IPS-18a (cell line): ENCODE measurements at regions not wholly inside any gene's neighbourhood (a gene's known extent, or its start where the extent isn't known, plus 50 kb on each side); places are given as distances from the start of the nearest gene placed in this dataset.

ENCODE experiments used
- H3K27ac ChIP-seq: one replicate; pipeline ENCODE4 v1.5.1; 2013; ENCODE audit warnings: low read length
- H3K27me3 ChIP-seq: one replicate; pipeline ENCODE4 v1.6.1; 2013; ENCODE audit warnings: mild to moderate bottlenecking, low read length; ENCODE audit not compliant: control insufficient read depth, insufficient read depth
- H3K36me3 ChIP-seq: one replicate; pipeline ENCODE4 v1.6.1; 2013; ENCODE audit warnings: low read depth, low read length; ENCODE audit not compliant: control insufficient read depth
- H3K4me1 ChIP-seq: one replicate; pipeline ENCODE4 v1.6.1; 2013; ENCODE audit warnings: low read depth, low read length; ENCODE audit not compliant: control insufficient read depth
- H3K4me3 ChIP-seq: one replicate; pipeline ENCODE4 v1.5.1; 2013; ENCODE audit warnings: low read length
- H3K9ac ChIP-seq: one replicate; pipeline ENCODE4 v1.6.1; 2013; ENCODE audit warnings: mild to moderate bottlenecking, low read length, moderate library complexity
- H3K9me3 ChIP-seq: one replicate; pipeline ENCODE4 v1.6.1; 2013; ENCODE audit warnings: low read depth, low read length; ENCODE audit not compliant: control insufficient read depth

GRCh38 chr1:238475712-238476111, 585.0 kb upstream of the ZP4 start:
- Histone ChIP-seq H3K4me1 (no peaks in the 10 kb centered on the region), H3K9me3 (no peaks in the 10 kb centered on the region), H3K27me3 (no peaks in the 10 kb centered on the region), H3K27ac (no peak overlapping the region), H3K9ac (no peak overlapping the region), H3K4me3 (no peak overlapping the region), H3K36me3 (no peaks in the 10 kb centered on the region)

- Histone ChIP-seq H3K4me3 (no peak overlapping the region), H3K9me3 (no peaks in the 10 kb centered on the region), H3K27ac (no peak overlapping the region), H3K9ac (no peak overlapping the region), H3K36me3 (no peaks in the 10 kb centered on the region), H3K27me3 (no peaks in the 10 kb centered on the region), H3K4me1 (no peaks in the 10 kb centered on the region)
Observed at GRCh38 chr1:238474263-238474662, 583.5 kb upstream of the ZP4 start.

- H3K9ac ChIP-seq, result no peak overlapping the region
Observed at GRCh38 chr1:238469146-238469631, 578.5 kb upstream of the ZP4 start.

GRCh38 chr1:238468068-238468467, 577.3 kb upstream of the ZP4 start:
- H3K4me3 ChIP-seq, result no peak overlapping the region
- no peaks in the 10 kb centered on the region for H3K27me3 ChIP-seq
- H3K36me3 ChIP-seq, result no peaks in the 10 kb centered on the region
- no peak overlapping the region for H3K27ac ChIP-seq
- H3K4me1 ChIP-seq, result no peaks in the 10 kb centered on the region
- H3K9me3 ChIP-seq, result no peaks in the 10 kb centered on the region
- no peak overlapping the region for H3K9ac ChIP-seq

More at GRCh38 chr1:238469146-238469631, 578.5 kb upstream of the ZP4 start:
- no peaks in the 10 kb centered on the region for H3K4me1 ChIP-seq
- no peak overlapping the region for H3K27ac ChIP-seq
- no peaks in the 10 kb centered on the region for H3K9me3 ChIP-seq
- no peak overlapping the region for H3K4me3 ChIP-seq
- no peaks in the 10 kb centered on the region for H3K27me3 ChIP-seq
- H3K36me3 ChIP-seq, result no peaks in the 10 kb centered on the region

- no peaks in the 10 kb centered on the region for H3K9me3 ChIP-seq
- no peak overlapping the region for H3K27ac ChIP-seq
- no peaks in the 10 kb centered on the region for H3K36me3 ChIP-seq
- no peak overlapping the region for H3K9ac ChIP-seq
- H3K27me3 ChIP-seq, result no peaks in the 10 kb centered on the region
- no peak overlapping the region for H3K4me3 ChIP-seq
- H3K4me1 ChIP-seq, result no peaks in the 10 kb centered on the region
Observed at GRCh38 chr1:238466459-238466858, 575.7 kb upstream of the ZP4 start.

GRCh38 chr1:238465449-238465848, 574.7 kb upstream of the ZP4 start:
- no peaks in the 10 kb centered on the region for H3K4me1 ChIP-seq
- no peaks in the 10 kb centered on the region for H3K9me3 ChIP-seq
- H3K27me3 ChIP-seq, result no peaks in the 10 kb centered on the region
- H3K36me3 ChIP-seq, result no peaks in the 10 kb centered on the region
- H3K4me3 ChIP-seq, result no peak overlapping the region
- no peak overlapping the region for H3K27ac ChIP-seq
- H3K9ac ChIP-seq, result no peak overlapping the region

GRCh38 chr1:238458899-238459298, 568.2 kb upstream of the ZP4 start:
- Histone ChIP-seq H3K9ac (no peak overlapping the region), H3K9me3 (no peaks in the 10 kb centered on the region), H3K4me3 (no peak overlapping the region), H3K4me1 (peaks cover 9% of the 10 kb centered on the region), H3K36me3 (no peaks in the 10 kb centered on the region), H3K27ac (no peak overlapping the region), H3K27me3 (no peaks in the 10 kb centered on the region)

GRCh38 chr1:238457610-238458009, 566.9 kb upstream of the ZP4 start:
- H3K36me3 ChIP-seq, result no peaks in the 10 kb centered on the region
- H3K27me3 ChIP-seq, result no peaks in the 10 kb centered on the region
- H3K9me3 ChIP-seq, result no peaks in the 10 kb centered on the region
- H3K27ac ChIP-seq, result no peak overlapping the region
- H3K4me1 ChIP-seq, result peaks cover 9% of the 10 kb centered on the region
- no peak overlapping the region for H3K9ac ChIP-seq
- no peak overlapping the region for H3K4me3 ChIP-seq

GRCh38 chr1:238451781-238452310, 561.1 kb upstream of the ZP4 start:
- no peak overlapping the region for H3K27ac ChIP-seq

GRCh38 chr1:238450976-238451375, 560.3 kb upstream of the ZP4 start:
- Histone ChIP-seq H3K9me3 (no peaks in the 10 kb centered on the region), H3K27me3 (no peaks in the 10 kb centered on the region), H3K36me3 (no peaks in the 10 kb centered on the region), H3K9ac (no peak overlapping the region), H3K4me1 (no peaks in the 10 kb centered on the region), H3K4me3 (no peak overlapping the region), H3K27ac (no peak overlapping the region)

More at GRCh38 chr1:238451781-238452310, 561.1 kb upstream of the ZP4 start:
- no peak overlapping the region for H3K9ac ChIP-seq
- H3K36me3 ChIP-seq, result no peaks in the 10 kb centered on the region
- no peaks in the 10 kb centered on the region for H3K9me3 ChIP-seq
- H3K27me3 ChIP-seq, result no peaks in the 10 kb centered on the region
- no peak overlapping the region for H3K4me3 ChIP-seq
- H3K4me1 ChIP-seq, result no peaks in the 10 kb centered on the region

GRCh38 chr1:238443687-238444086, 553.0 kb upstream of the ZP4 start:
- Histone ChIP-seq H3K9me3 (no peaks in the 10 kb centered on the region), H3K36me3 (no peaks in the 10 kb centered on the region), H3K27ac (no peak overlapping the region), H3K9ac (no peak overlapping the region), H3K4me3 (no peak overlapping the region), H3K27me3 (no peaks in the 10 kb centered on the region), H3K4me1 (no peaks in the 10 kb centered on the region)

GRCh38 chr1:238439511-238439910, 548.8 kb upstream of the ZP4 start:
- H3K4me3 ChIP-seq, result no peak overlapping the region
- H3K9ac ChIP-seq, result no peak overlapping the region
- H3K4me1 ChIP-seq, result peaks cover 3% of the 10 kb centered on the region
- H3K27ac ChIP-seq, result no peak overlapping the region
- H3K27me3 ChIP-seq, result no peaks in the 10 kb centered on the region
- H3K36me3 ChIP-seq, result no peaks in the 10 kb centered on the region
- no peaks in the 10 kb centered on the region for H3K9me3 ChIP-seq
